ENCODE measurements at regions not wholly inside any gene's neighbourhood (a gene's known extent, or its start where the extent isn't known, plus 50 kb on each side); places are given as distances from the start of the nearest gene placed in this dataset.

DNA sequence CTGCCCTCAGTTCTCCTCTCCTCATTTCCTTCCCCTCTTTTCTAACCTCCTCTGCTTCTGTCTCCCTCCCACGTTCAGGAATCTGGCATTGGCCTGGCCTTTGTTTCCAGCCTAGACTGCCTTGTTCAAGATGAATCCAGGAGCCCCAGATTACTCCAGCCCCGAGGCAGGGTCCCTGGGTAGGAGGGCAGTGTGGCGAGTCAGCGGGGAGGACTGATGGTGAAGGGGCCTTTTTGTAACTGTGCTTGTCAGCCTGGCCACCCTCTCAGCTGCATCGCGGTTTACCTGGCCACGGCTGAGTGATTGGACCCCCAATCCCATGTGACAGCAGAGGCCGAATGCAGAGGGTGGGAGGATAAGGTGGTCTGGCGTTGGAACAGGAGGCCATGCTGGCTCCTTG is 96.1 kb upstream of the SHH start:
- TF ChIP-seq EZH2phosphoT487 (IDR thresholded peaks at IDR 0.05; ENCODE audit: low read depth, severe bottlenecking, unreplicated experiment) = no peak
- no peak for TF ChIP-seq EZH2 (IDR thresholded peaks at IDR 0.05; ENCODE audit: borderline replicate concordance)
- TF ChIP-seq CTCF (IDR thresholded peaks at IDR 0.05; ENCODE audit: poor library complexity) = no peak

Data from hepatocyte (in vitro differentiated cells).